Heart right ventricle (tissue), 16 donors: ENCODE measurements at regions not wholly inside any gene's neighbourhood (a gene's known extent, or its start where the extent isn't known, plus 50 kb on each side); places are given as distances from the start of the nearest gene placed in this dataset.
A peak's percentile ranks its signal among the peaks of the same experiment; 100 is the strongest.
"Not testable (repeated sequence)": the region's sequence is repeated elsewhere in the genome, so short reads cannot be mapped to it uniquely, and the experiment has no call there.

Experiments used
- ATAC-seq, 8 donors: fragments of 200-7000 bp; cut with Tn5 transposase; one replicate each; pipeline ENCODE4 v1.9.1; 2020; ENCODE audit warnings: mild to moderate bottlenecking in 8 of 8, moderate library complexity in 8 of 8, moderate number of reproducible peaks in 1 of 8
- DNase-seq, 2 donors: peaks; one replicate each; pipeline ENCODE4 v3.0.0-alpha.2; 2020
- H3K27ac ChIP-seq, 10 donors: fragments of 200-600 bp; sonication (generic) in 2 of 10; one replicate each; pipeline versions ENCODE4 v1.5.0 to v1.8.0; 2020 to 2022; ENCODE audit warnings: mild to moderate bottlenecking in 3 of 10
- H3K27me3 ChIP-seq, 7 donors: fragments of 200-600 bp; one replicate each; pipeline ENCODE4 v1.8.0; 2021 to 2022; ENCODE audit warnings: mild to moderate bottlenecking in 2 of 7
- H3K36me3 ChIP-seq, 9 donors: fragments of 200-600 bp; sonication (generic) in 1 of 9; one replicate each; pipeline versions ENCODE4 v1.5.0 to v1.8.0; 2020 to 2022; ENCODE audit warnings: mild to moderate bottlenecking in 2 of 9
- H3K4me1 ChIP-seq, 9 donors: fragments of 200-600 bp; sonication (generic) in 1 of 9; one replicate each; pipeline versions ENCODE4 v1.5.0 to v1.8.0; 2020 to 2022; ENCODE audit warnings: mild to moderate bottlenecking in 4 of 9
- H3K4me3 ChIP-seq, 10 donors: fragments of 200-600 bp; sonication (generic) in 2 of 10; one replicate each; pipeline versions ENCODE4 v1.5.0 to v1.8.0; 2020 to 2022; ENCODE audit warnings: mild to moderate bottlenecking in 7 of 10, moderate library complexity in 2 of 10
- H3K9me3 ChIP-seq, 11 donors: fragments of 200-600 bp in 10 of 11; sonication (generic) in 2 of 11; one replicate each; pipeline versions ENCODE4 v1.5.0 to v1.8.0; 2013 to 2022; ENCODE audit warnings: mild to moderate bottlenecking in 2 of 11, control low read depth in 1 of 11, moderate library complexity in 1 of 11
- WGBS, 2 donors: extraction: QIAGEN DNeasy Blood & Tissue Kit; methylation state at CpG; one replicate each; pipeline ENCODE4 v1.1.7; 2013; ENCODE audit warnings: inconsistent platforms in 1 of 2; 5-methylcytosine and 5-hydroxymethylcytosine counted together
- intact Hi-C, 10 donors: fragments of 100-400 bp; cut with DNase I; formaldehyde crosslinking; loops; one replicate each; pipeline versions ENCODE4 v1.11.1 to v1.14.2; 2022
- TF ChIP-seq, protein P1 (sequence below), 9 donors: fragments of 200-600 bp; sonication (generic) in 2 of 9; IDR thresholded peaks; one replicate each; pipeline versions ENCODE4 v1.5.0 to v1.8.0; 2021 to 2022; ENCODE audit warnings: antibody characterized with exemption in 9 of 9, mild to moderate bottlenecking in 5 of 9, moderate library complexity in 1 of 9
- donor health status: Arrhythmogenic right ventricular cardiomyopathy.
- donor health status: ischemic (EF 13 %, LVEDD 7.1; RV severe dilation, severe dysfunction).
- donor health status: healthy with polysubstance abuse.
- donor health status: DM: no; HTN: yes; CAD: no.
- donor health status: DM: no; HTN: no; CAD: no.
- donor health status: ischemic (EF 25% LVEDD 6.9; RV normal size, moderate dysfunction).
- donor health status: ischemic (EF 25% LVEDD 5.7; RV mildly dilated, moderate dysfunction).
- donor health status: healthy.
- donor health status: DM: yes; HTN: yes; CAD: no.
- donor health status: Ischemic cardiomyopathy.
- donor health status: ischemic (EF 35%, LVEDD 5.7; RV mildly dilated, moderate dysfunction).
- donor health status: nonischemic (EF 11% LVEDD 7.7; RV severe dilation, severe dysfunction).
- donor health status: DM: yes; HTN: yes; CAD: no.
- donor health status: PGD.
- donor health status: ischemic (EF 29% LVEDD 5.4; RV normal size, mild dysfunction).
- donor health status: nonischemic (EF 23%, LVEDD 6.1; RV moderate dilation, normal function).

DNA sequence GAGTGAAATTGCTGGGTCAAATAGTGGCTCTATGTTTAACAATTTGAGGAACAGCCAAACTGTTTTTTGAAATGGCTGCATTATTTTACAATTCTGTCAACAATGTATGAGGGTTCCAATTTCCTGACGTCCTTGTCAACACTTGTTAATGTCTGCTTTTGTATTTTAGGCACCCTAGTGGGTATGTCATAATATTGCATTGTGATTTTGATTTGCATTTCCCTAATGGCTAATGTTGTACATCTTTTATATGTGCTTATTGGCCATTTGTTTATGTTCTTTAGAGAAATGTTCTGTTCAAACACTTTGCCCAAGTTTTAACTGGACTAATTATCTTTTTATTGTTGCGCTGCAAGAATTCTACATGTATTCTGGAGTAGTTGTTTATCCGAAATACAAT lies 93.2 kb downstream of the GPR65 start:
- no peak overlapping the region for H3K27ac ChIP-seq
- H3K27me3 ChIP-seq: no peaks in the 10 kb centered on the region
- DNase-seq: no peak
- no peak overlapping the region for H3K4me3 ChIP-seq
- no peaks in the 10 kb centered on the region for H3K36me3 ChIP-seq
- TF ChIP-seq, protein P1, sequence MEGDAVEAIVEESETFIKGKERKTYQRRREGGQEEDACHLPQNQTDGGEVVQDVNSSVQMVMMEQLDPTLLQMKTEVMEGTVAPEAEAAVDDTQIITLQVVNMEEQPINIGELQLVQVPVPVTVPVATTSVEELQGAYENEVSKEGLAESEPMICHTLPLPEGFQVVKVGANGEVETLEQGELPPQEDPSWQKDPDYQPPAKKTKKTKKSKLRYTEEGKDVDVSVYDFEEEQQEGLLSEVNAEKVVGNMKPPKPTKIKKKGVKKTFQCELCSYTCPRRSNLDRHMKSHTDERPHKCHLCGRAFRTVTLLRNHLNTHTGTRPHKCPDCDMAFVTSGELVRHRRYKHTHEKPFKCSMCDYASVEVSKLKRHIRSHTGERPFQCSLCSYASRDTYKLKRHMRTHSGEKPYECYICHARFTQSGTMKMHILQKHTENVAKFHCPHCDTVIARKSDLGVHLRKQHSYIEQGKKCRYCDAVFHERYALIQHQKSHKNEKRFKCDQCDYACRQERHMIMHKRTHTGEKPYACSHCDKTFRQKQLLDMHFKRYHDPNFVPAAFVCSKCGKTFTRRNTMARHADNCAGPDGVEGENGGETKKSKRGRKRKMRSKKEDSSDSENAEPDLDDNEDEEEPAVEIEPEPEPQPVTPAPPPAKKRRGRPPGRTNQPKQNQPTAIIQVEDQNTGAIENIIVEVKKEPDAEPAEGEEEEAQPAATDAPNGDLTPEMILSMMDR (IDR thresholded peaks at IDR 0.05): no peak
- H3K9me3 ChIP-seq: peaks cover 0 to 5% (median 0%) of the 10 kb centered on the region in 11 donors
- H3K4me1 ChIP-seq: no peaks in the 10 kb centered on the region
- intact Hi-C loops: no loop called here
- 66 to 74% methylated on average over 3 of the region's 3 CpGs for WGBS, 2 donors
- ATAC-seq: no peak

DNA sequence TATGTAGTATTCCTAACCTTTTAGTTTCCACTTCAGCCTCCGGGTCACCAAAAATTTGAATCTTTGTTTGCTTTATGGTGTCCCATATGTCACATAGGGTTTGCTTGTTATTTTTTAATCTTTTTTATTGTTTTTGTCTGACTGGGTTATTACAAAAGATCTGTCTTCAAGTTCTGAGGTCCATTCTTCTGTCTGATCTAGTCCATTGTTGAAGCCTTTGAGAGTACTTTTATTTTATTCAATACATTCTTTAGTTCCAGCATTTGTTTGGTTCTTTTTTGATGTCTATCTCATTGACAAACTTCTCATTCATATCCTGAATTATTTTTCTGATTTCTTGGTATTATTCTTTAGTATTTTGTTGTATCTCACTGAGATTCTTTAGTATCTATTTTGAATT lies 99.8 kb downstream of the GPR65 start:
- H3K9me3 ChIP-seq: peaks cover 0 to 28% (median 6%) of the 10 kb centered on the region in 11 donors
- TF ChIP-seq, protein P1 (IDR thresholded peaks at IDR 0.05): no peak
- no peaks in the 10 kb centered on the region for H3K36me3 ChIP-seq
- no peaks in the 10 kb centered on the region for H3K27me3 ChIP-seq
- 93% methylated on average over 1 of the region's 1 CpG for whole genome bisulfite sequencing, 2 donors
- intact Hi-C loops: no loop called here
- no peaks in the 10 kb centered on the region for H3K4me1 ChIP-seq
- no peak overlapping the region for H3K4me3 ChIP-seq
- ATAC-seq (no peak), DNase-seq (no peak)
- H3K27ac ChIP-seq: no peak overlapping the region

DNA sequence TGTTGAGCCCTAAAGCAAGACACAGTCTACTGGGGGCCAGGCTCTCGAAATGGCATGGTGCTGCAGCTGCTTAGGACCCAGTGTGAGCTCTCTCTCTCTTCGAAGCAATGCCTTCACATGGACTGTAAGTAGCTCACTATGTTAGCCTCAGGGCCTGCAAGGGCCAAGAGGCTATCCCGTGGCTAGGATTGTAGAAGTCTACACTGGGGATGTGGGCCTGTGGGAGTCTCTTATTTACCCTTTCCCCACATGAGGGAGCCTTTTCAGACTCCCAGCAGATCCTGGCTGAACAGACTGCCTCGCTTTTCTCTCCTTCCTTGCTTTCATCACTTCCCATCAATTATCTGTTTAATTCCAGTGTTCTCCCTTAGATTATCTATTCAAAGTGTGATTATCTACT lies 101.4 kb downstream of the GPR65 start:
- TF ChIP-seq, protein P1 (IDR thresholded peaks at IDR 0.05): no peak
- intact Hi-C loops: no loop called here
- H3K27ac ChIP-seq: no peak overlapping the region
- peaks cover 0 to 28% (median 6%) of the 10 kb centered on the region in 11 donors for H3K9me3 ChIP-seq
- no peaks in the 10 kb centered on the region for H3K4me1 ChIP-seq
- DNase-seq (no peak), ATAC-seq (no peak)
- no peaks in the 10 kb centered on the region for H3K27me3 ChIP-seq
- 66 to 69% methylated on average over 4 of the region's 4 CpGs for WGBS, 2 donors
- no peak overlapping the region for H3K4me3 ChIP-seq
- H3K36me3 ChIP-seq: no peaks in the 10 kb centered on the region

DNA sequence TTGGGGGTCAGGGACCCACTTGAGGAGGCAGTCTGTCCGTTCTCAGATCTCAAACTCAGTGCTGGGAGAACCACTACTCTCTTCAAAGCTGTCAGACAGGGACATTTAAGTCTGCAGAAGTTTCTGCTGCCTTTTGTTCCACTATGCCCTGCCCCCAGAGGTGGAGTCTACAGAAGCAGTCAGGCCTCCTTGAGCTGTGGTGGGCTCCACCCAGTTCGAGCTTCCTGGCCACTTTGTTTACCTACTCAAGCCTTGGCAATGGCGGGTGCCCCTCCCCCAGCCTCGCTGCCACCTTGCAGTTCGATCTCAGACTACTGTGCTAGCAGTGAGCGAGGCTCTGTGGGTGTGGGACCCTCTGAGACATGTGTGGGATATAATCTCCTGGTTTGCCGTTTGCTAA lies 122.7 kb downstream of the GPR65 start:
- H3K27me3 ChIP-seq, intact Hi-C loops, H3K4me3 ChIP-seq, ATAC-seq, H3K27ac ChIP-seq, DNase-seq, H3K36me3 ChIP-seq: not testable (repeated sequence)
- Histone ChIP-seq H3K4me1 (peaks cover 0 to 34% (median 7%) of the 10 kb centered on the region in 9 donors), H3K9me3 (peaks cover 0 to 13% (median 3%) of the 10 kb centered on the region in 11 donors)
- 68 to 77% methylated on average over 7 of the region's 7 CpGs for WGBS, 2 donors

DNA sequence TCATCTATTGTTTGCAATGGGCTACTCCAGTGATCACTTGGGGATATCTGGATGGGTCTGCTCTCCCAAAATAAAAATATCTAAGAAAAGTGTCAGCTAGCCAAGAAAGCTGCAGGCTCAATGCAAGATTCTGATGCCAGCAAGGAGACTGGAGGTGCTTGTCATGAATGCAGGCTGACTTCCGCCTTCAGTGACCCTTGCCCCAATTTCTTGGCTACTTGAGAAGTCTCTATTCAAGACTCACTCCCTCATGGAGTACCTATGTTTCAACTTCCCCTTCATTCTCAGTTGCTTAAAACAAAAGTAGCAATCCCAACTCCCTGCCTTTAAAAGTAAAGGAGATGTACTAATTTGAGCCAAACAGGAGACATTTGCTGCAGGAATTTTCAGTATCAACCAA lies 123.9 kb downstream of the GPR65 start:
- intact Hi-C loops: no loop called here
- 63 to 73% methylated on average over 1 of the region's 1 CpG for WGBS, 2 donors
- Histone ChIP-seq H3K36me3 (no peaks in the 10 kb centered on the region), H3K9me3 (peaks cover 0 to 13% (median 3%) of the 10 kb centered on the region in 11 donors), H3K4me3 (no peak overlapping the region), H3K27ac (peak overlapping the region in 3 of 10 donors; percentile 22 to 84 (median 58)), H3K27me3 (no peaks in the 10 kb centered on the region), H3K4me1 (peaks cover 0 to 34% (median 7%) of the 10 kb centered on the region in 9 donors)
- TF ChIP-seq, protein P1 (IDR thresholded peaks at IDR 0.05): no peak
- DNase-seq: no peak
- ATAC-seq: no peak
